NCI-H748 treated with DMSO at 0.1 percent for 48 hours (cell line): ENCODE measurements at regions not wholly inside any gene's neighbourhood (a gene's known extent, or its start where the extent isn't known, plus 50 kb on each side); places are given as distances from the start of the nearest gene placed in this dataset.

ENCODE experiments used
- DNase-seq: peaks from one replicate; lab custom pipeline; 2025; lab: John Stamatoyannopoulos, UW

GRCh38 chr10:88205842-88206446 is 342.5 kb downstream of the PTEN start:
- no peak for DNase-seq

GRCh38 chr10:88207121-88207546 is 343.7 kb downstream of the PTEN start:
- no peak for DNase-seq

DNA sequence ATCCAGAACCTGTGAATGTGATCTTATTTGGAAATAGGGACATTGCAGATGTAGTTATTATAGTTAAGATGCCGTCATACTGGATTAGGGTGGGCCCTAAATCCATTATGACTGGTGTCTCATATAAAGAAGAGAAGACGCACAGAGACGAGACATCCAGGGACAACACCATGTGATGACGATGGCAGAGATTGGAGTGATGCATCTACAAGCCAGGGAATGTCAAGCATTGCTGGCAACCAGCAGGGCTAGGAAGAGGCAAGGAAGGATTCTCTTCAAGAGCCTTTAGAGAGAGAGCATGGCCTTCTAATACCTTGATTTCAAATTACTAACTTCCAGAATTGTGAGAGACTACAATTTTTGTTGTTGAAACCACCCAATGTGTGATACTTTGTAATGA is 345.8 kb downstream of the PTEN start:
- no peak for DNase-seq

GRCh38 chr10:88209837-88210561 is 346.6 kb downstream of the PTEN start:
- DNase-seq, result no peak

- no peak for DNase-seq
Measured at GRCh38 chr10:88211230-88211629, 347.8 kb downstream of the PTEN start.

DNA sequence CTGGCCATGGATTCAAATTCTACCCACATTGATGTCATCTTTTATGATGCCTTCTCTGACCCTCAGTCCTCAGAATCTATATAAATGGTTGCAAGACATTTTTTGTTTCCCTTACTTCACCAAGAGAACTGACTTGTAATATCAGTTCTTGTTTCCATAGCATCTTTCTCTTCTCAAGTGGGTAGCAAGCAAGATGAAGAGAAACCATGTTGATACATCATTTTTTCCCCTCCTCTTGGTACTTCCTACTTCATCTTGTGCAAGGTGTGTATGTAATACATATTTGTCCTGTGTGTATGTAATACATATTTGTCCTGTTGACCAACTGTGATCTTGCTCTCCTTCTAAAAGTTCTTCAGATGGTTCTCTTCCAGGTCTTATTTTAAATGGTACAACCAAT is 348.6 kb downstream of the PTEN start:
- no peak for DNase-seq

GRCh38 chr10:88213065-88213605 is 349.7 kb downstream of the PTEN start:
- DNase-seq, result no peak

GRCh38 chr10:88216976-88217375 is 353.6 kb downstream of the PTEN start:
- no peak for DNase-seq

DNA sequence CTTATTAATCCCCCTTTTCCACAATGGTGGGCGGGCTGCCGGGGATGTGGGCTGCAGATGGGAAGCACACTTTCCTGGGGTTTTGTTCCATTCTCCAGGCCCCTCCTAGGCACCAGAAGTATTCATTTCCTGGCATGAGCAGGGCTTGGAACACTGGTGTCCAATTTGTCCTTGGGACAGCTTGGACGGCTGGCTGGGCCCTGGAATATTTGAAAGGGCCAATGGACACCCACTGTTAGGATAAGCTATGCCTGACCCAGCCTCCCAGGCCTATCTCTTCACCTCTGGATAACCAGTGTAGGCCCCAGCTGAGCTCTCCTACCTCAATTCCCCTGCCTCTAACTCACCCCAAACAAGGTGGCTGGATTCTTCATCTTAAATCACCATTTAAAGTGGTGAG is 354.9 kb downstream of the PTEN start:
- no peak for DNase-seq

- no peak for DNase-seq
Measured at GRCh38 chr10:88219753-88220152, 356.3 kb downstream of the PTEN start.

DNA sequence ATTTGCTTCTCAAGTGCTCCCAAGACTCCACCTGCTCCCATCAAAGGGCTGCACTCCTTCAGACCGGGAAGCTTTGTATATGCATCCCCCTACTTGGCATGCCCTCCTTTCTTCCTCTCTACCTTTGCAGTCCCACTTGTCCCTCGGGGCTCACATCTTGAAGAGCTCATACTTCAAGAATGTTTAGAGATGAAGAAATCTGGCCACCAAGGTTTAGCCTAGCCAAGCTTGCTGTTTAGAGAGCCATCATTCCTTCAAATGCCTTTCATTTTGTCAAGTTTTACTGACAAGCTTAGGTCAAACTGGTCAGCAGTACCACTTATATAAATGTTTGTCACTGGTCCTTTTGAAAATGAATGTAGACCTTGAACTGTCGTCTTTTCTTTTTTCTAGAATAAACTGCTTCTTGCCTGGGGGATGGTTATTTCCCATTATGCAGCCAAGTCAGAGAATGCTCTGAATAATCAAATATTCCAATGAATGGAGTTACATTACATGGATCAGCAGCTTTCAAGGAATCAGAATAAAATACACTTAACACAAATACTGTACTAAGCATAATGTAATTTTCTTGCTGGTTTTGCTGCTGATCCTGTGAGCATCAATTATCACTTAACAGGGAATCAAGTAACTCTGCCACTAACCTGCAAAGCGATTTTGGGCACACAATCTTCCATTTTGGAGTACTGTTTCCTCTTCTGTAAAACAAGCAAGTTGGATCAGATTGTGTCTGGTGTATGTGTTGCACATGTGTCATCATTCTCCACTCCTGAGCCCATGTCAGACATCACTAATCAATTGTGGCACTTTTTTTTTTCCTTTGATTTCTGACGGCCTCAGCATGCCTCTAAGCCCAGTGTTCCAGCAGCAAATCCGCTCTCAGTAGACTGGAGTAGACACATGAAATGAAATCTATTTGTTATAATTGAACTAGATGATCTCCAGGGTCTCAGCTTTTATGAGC is 357.9 kb downstream of the PTEN start:
- no peak for DNase-seq

GRCh38 chr10:88222881-88223280 is 359.5 kb downstream of the PTEN start:
- DNase-seq, result no peak
